KG1 (cell line): ENCODE measurements at regions not wholly inside any gene's neighbourhood (a gene's known extent, or its start where the extent isn't known, plus 50 kb on each side); places are given as distances from the start of the nearest gene placed in this dataset.

Experiments
- DNase-seq: peaks from one replicate; lab custom pipeline; 2025; lab: John Stamatoyannopoulos, UW

DNA sequence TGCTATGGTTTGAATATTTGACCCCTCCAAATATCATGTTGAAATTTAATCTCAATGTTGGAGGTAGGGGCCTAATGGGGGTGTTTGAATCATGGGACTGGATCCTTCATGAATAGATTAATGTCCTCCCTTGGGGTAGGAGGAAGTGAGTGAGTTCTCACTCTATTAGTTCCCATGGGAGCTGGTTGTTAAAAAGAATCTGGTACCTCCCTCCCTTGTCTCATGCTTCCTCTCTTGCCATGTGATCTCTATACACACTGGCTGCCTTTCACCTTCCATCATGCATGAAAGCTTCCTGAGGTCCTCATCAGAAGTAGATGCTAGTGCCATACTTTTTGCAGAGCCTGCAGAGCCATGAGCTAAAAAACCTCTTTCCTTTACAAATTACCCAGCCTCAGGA lies 177.7 kb upstream of the MCTP2 start:
- DNase-seq: no peak

DNA sequence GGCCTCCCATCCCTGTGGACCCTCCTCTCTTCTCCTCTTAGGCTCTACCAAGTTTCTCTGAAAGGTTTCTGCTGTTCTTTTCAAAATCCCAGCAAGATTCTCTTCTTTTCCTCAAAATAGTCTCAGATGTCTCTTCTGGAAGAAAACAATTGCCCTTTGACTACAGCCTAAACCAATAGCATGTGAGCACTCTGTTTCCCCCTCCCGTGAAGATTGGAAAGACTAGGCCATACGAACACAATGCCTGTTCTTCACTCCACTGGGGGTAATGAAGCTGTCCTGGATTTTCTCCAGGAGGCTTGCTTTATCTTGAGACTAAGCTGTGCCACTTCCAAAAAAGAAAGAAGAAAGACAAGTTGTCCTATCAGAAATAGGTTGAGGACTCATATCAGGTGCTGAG lies 178.7 kb upstream of the MCTP2 start:
- no peak for DNase-seq

DNA sequence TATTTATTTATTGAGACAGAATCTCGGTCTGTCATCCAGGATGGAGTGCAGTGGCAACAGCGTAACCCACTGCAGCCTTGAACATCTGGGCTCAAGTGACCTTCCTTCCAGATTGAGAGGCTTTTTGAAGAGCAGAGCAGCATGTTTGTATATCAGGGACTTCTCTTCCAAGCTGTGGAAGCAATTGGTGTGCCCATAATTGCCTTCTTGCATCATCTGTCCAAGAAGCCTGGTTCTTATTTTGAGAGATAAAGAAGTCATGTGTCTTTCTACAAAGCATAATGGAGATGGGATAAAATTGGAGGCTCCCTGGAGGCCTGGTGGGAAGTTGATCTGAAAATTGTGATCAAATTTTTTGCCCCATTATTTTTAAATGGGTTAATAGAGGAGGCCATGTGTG lies 183.8 kb upstream of the MCTP2 start:
- no peak for DNase-seq

DNA sequence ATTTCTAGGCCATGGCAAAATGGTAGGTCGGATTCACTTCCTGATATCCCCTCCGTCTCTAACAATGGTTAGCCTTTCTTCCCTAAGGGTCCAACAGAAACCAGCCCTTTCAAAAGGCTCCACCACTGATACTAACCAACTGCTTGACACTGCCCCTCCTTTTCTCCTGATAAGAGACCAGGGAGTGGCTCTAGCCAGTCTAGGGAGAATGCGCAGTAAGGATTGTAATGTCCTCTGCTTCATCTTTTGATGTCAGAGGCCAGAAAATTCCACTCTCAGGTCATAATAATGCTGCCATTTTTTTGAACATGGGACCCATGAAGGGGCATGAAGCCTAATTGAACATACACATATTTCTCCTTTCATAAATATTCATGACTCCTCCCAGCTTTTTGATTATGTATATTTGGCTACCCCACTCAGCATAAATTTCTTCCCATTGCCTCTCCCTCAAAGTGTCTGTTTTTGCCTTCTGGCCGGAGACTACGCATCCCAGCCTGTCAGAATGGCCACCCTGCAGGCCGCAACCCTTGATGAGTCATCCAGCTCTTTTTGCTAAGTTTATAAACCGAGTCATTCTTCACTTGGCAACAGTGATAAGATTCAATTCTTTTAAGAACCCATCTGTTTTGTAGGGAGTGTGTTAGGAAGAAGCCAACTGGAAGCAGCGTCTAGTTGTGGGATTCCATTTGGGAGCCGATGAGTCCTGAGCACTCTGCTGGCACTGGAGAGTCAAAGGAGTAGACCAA lies 189.0 kb upstream of the MCTP2 start:
- DNase-seq: no peak

DNA sequence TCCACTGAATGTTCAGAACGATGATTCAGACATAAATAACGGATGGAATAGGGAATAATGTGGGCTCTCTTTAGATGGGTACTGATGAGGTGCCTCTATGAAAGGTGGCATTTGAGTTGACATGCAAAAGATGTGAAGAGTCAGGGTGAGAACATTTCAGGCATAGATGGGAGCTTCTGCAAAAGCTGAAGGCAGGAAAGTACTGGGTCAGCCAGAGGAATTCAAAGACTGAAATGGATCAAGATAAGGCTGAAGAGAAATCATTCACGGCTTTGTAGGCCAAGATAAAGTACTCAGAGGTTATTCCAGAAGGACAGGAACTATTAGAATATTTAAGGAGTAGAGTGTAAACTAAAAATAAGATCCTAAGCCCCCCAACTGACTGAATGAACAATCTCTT lies 189.6 kb upstream of the MCTP2 start:
- no peak for DNase-seq

DNA sequence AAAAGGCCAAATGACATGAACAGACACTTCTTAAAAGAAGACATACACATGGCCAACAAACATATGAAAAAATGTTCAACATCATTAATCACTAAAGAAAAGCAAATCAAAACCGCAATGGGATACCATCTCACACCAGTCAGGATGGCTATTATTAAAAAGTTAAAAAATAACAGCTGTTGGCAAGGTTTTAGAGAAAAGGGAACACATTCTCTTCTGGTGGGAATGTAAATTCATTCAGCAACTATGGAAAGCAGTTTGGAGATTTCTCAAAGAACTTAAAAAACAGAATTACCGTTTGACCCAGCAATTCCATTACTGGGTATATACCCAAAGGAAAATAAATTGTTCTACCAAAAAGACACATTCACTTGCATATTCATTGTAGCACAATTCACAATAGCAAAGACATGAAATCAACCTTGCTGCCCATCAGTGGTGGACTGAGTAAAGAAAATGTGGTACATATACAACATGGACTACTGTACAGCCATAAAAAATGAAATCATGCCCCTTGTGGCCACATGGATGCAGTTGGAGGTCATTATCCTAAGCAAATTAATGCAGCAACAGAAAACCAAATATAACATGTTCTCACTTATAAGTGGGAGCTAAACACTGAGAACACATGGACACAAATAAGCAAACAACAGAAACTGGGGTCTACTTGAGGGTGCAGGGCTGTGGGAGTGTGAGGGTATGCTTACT lies 190.7 kb upstream of the MCTP2 start:
- DNase-seq: no peak

DNA sequence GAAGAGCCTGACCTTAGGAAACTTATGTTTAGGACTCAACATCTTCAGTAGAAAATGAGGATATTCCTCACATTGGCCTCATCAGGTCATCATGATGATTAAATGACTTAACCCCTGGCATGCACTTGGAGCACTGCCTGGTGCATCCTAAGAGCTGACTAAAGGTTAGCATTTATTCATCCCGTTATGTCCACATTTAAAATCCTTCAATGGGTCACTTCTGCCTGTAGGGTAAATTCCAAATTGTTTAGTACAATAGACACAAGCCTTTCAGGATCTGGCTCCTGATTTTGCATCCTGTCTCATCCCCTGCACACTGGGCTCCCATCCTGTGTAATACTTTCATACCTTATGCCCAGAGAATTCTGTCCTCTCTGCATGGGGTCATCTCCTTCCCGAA lies 195.2 kb upstream of the MCTP2 start:
- DNase-seq: no peak

DNA sequence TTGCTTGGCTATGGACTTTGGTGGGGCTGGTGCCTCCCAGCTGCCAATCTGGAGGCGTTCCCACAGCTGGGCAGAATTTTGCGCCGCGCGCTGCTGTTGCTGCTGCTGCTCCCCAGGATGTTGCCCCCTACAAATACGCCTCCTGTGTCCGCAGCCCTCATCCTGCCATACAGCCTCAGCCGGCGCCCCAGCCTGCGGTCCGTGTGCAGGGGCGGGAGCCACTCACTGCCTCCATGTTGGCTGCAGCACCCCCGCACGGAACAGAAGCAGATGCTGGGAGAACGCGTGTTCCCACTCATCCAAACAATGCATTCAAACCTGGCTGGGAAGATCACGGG lies 197.7 kb upstream of the MCTP2 start:
- no peak for DNase-seq

DNA sequence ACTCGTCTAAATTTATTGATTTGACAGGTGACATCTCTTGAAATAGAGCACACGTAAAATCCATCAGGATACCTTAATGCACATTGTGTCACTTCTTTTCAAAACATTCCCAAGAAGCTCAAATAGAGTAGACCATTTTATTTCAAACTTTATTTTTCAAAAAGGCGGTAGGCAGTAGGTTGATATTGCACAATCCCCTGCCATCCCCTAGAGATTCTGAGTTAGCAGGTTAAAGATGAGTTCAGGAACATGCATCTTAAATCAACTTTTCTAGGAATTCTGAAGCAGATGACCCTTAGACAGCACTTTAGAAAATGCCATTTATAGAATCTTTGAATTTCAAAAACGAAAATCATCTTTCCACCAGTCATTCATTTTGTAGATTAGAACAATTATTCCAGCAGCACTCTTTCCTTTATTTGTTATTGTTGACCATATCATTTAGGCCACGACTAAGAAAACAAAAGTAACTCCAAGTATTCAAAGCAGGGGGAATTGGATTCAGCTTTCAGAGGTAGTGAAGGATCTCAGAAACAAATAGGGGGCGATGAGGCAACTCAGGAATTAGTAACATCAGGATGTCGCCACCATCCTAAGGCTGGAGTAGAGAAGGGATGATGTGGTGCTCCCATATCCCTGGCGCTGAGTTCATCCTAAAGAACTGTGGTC lies 198.2 kb upstream of the MCTP2 start:
- DNase-seq: no peak

DNA sequence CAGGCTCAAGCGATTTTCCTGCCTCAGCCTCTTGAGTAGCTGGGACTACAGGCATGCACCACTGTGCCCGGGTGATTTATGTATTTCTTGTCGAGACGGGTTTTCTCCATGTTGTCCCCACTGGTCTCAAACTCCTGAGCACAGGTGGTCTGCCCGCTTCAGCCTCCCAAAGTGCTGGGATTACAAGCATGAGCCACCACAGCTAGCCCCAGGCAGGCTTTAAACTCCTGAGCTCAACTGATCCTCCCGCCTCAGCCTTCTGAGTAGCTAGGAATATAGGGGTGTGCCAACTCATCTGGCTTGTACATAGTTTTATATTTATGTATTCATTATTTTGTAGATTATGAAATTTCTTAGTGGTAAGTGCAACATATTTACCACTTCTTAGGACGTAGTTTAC lies 198.8 kb upstream of the MCTP2 start:
- DNase-seq: no peak

DNA sequence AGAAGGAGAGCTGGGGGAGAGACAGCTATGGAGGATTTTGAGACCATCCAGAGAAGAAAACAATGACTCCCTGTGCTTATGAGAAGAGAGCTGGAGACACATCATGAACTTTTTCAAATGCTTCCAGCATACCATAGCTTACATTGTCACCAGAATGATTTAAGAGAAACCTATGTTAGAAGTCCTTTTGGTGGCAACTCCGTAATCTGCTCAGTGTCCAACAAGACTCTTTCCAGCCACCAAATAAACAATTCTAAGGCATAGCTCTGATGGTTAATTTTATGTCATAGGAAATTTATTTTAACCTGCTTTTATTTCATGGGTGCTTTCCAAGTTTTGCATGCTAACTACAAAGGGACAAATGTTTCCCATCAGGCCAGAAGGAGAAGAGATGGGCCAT lies 200.3 kb upstream of the MCTP2 start:
- no peak for DNase-seq

DNA sequence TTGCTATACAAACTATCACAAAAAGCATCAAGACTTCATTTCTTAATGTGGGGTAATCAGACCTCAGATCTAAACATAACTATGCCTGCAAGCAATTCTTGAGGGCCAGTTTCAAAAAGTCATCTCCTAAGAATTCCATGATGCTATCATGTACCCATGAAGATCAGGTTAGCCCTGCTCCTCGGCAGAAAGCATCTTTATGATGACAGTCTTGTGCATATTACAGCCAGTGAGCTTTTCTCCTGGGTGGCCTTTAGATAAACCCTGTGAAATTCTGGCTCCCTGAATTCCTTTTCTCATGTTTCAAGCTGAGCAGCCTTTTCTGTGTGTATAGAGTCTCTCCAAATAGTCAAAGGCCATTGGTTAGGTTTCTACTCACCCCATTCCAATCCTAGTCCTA lies 201.9 kb upstream of the MCTP2 start:
- DNase-seq: no peak

DNA sequence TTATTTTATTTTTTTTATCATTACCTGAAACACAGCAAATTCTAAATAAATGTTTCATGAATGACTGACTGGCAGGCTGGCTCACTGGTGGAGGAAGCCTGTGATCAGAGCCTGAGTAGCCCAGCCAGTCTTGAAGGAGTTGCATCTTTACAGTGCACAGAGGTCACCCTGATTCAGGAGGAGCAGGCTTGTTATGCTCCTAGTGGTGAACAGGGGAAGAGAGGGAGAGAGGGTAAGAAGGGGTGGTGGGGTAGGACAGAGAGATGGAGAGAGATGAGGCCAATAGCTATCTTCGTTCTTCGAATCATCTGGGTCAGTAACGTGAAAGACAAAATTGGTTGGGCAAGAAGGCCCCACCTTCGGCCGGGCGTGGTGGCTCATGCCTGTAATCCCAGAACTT lies 202.6 kb upstream of the MCTP2 start:
- DNase-seq: no peak

DNA sequence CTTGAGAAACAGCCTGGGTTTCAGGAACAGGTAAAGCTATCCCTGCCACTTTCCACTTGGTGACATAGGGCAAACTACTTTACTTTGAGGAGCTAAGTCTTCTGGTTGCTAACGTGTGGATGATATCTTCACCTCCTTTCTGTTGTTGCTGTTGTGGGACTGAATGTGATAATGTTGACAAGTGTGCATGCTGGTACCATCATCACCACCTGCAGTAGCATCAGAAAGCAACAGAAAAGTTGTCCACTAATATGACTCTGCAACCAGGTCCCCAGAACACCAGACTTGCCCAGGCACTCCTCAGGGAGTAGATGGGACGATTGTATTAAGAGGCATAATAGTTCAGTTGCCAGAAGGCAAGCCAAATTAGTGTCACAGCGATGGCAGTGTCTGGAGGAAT lies 203.2 kb upstream of the MCTP2 start:
- DNase-seq: no peak

DNA sequence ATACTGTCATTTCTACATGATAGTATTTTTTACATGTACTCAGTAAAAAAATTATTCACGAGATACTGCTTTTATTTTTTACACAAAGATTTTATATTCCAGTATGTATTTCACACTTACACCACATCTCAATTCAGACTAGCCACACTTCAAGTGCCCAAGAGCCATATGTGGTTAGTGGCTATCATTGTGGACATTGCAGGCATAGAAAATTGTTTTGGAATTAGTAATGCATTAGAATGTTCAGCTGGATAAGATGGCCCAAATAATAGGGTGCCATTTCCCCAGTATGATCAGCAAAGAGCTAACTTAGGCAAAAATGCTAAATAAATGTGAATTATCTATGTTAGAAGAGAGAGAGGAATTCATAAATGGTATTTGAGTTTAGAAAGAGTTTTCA lies 203.8 kb upstream of the MCTP2 start:
- no peak for DNase-seq

DNA sequence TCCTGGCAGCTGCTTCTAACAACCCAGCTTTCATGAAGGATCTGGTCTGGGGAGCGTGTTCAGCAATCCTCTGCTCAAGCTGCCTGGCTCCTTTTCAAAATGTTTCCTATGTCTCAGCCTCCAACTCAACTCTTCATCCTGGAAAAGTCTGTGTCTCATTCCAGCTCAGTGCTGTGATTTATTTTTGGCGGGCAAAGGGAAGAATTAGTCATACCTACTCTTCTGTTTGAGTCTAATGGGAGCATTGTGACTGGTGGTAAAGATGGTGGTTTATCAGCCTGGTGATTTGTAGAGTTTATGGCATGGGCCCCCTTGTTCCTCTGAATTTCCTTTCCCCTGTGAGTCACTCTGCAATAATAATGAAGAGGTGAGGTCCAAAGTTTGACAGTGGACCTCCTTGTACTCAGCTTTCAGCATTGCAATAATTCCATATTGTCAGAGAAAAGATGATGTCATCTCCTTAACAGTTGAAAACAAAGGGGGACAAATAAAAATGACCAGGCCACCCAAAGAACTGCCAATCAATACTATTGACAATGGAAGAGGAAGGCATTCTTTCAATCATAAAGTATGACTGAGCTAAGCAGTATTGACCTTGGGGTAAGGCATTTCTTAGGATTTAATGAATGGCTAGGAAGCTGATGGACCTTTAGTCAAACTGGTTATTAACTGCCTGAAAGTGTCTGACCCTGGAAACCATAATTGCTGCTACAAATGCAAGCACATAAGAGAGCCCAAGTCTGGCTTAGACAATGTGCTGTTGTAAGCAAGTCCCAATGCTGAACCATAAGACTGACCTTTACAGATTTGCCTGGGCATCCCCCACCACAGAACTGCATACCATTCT lies 204.7 kb upstream of the MCTP2 start:
- DNase-seq: no peak

DNA sequence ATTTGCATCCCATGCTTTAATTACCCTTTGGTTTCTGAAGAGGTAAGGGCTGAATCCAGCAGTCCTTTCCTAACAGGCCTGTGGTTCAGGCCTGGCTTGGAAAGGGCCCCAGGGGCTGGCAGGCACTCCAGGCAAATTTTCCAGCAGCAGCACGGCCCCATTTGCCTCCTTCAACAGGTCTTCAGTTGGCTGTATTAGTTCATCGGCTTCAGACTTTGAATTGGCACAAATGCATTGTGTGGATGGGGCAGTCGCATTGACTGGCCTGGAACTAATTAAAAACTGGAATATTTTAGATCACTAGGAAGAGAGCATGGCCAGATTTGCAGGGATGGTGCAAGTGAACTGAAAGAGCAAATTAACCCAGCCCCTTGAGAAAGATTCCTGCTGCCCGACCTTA lies 207.8 kb upstream of the MCTP2 start:
- no peak for DNase-seq

DNA sequence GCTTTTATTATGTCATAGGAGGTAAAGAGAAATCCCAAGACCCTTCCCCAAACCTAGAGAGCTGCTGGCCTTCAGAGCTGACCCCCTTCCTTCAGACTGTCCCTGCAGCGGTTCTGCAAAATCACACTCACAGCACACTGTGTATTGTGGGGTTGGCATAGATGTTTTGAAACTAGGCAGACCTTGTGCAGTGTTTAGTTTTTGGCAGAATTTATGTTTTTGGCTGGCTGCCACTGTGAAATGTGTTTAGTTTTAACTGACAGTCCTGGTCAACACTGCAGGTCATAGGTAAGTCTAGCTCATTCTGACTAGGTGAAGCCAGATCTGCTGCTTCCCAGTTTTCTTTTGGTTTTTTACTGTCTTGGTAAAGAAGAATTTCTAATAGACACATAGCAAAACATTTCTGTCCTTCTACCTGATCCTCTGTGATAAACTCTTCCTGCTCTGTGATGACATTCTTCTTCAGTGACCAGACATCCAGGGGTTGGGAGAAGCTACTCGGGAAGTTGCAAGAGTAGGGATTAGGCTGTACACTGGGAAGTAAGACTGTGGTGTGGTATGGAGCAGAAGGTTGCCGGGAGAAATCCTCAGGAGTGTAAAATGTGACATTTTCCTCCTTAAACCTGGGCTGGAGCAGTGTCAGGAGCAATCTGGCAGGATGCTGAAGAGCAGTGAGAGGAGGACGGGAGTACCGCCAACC lies 209.6 kb upstream of the MCTP2 start:
- DNase-seq: no peak

DNA sequence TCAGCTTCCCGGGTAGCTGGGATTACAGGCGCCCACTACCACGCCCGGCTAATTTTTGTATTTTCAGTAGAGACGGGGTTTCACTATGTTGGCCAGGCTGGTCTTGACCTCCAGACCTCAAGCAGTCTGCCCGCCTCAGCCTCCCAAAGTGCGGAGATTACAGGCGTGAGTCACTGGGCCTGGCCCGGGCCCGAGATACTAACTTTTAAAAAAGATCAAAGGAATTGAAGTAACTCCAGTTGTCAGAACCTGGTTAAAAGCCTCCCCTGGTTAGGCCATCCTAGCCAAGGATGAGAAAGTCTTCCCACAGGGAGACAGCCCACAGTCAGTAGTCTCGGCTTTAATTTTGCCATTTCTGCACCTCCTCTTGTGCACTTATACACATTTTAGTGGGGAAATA lies 212.3 kb upstream of the MCTP2 start:
- no peak for DNase-seq

DNA sequence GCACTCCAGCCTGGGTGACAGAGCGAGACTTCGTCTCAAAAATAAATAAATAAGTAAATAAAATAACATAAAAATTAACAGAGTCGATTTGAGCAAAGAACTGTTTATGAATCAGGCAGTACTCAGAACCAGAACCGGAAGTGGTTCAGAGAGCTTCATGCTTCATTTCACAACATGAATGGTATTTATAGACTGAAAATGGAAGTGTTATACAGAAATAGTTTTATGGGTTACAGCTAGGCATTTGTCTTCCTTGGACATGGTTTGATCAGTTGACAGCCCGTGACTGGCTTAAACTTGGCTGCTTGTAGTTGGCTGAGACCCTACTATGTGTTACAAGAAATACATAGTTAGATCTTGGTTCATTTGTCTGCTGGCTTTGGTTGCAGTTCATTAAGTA lies 216.0 kb upstream of the MCTP2 start:
- no peak for DNase-seq

DNA sequence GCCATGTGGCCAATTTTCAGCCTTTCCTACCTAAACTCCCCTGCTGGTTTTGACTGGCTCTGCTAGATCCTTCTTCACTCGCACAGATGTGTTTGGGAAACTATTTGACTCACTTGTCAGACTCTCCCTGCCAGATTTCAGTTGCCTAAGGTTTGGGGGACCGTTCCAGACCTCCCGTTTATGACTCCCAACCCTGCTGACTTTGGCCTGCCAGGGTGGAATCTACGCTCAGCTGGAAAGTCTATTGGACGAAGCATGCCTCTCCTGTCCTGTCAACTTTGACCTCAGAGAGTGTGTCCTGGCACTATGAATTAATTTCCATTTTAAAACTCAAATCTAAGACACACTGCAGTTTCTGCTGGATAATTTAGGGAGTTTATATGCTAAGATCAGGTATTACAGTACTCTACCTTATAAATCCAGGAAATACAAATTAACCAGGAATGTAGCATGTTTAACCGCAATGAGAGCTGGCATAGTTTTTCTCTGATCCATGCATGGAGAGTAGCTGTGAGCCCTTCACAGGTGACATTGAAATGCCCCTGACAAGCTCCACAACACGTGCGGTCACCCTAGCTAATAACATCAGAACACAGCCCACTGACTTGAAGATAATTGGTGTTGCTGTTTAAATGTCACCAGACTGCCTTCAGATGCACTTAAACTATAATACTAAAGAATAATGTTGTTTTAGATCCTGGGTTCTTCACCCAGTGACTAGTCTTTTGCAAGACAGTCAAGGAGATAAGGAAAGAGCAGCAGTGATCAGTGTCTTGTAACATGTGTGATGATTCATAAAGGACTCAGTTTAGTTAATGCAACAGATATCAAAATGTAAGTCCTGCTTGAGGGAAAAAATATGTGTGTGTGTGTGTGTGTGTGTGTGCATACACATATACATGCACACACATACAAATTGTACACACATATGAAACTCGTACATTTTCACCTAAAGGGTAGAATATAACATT lies 223.0 kb upstream of the MCTP2 start:
- DNase-seq: no peak
